ENCODE measurements at regions not wholly inside any gene's neighbourhood (a gene's known extent, or its start where the extent isn't known, plus 50 kb on each side); places are given as distances from the start of the nearest gene placed in this dataset.

GRCh38 chrX:122248681-122249080 lies 935.4 kb upstream of the GRIA3 start:
- H3K27me3 ChIP-seq = no peaks in the 10 kb centered on the region
- intact Hi-C loops (cut with DNase I) = no loop called here
- no peaks in the 10 kb centered on the region for H3K36me3 ChIP-seq
- H3K4me1 ChIP-seq (ENCODE audit: insufficient read depth) = no peaks in the 10 kb centered on the region
- DNase-seq = no peak
- H3K4me3 ChIP-seq = no peak overlapping the region
- TF ChIP-seq EP300 (IDR thresholded peaks at IDR 0.05) = no peak
- no peak for TF ChIP-seq POLR2A (IDR thresholded peaks at IDR 0.05)
- TF ChIP-seq, protein P1, sequence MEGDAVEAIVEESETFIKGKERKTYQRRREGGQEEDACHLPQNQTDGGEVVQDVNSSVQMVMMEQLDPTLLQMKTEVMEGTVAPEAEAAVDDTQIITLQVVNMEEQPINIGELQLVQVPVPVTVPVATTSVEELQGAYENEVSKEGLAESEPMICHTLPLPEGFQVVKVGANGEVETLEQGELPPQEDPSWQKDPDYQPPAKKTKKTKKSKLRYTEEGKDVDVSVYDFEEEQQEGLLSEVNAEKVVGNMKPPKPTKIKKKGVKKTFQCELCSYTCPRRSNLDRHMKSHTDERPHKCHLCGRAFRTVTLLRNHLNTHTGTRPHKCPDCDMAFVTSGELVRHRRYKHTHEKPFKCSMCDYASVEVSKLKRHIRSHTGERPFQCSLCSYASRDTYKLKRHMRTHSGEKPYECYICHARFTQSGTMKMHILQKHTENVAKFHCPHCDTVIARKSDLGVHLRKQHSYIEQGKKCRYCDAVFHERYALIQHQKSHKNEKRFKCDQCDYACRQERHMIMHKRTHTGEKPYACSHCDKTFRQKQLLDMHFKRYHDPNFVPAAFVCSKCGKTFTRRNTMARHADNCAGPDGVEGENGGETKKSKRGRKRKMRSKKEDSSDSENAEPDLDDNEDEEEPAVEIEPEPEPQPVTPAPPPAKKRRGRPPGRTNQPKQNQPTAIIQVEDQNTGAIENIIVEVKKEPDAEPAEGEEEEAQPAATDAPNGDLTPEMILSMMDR (IDR thresholded peaks at IDR 0.05) = no peak
- H3K9me3 ChIP-seq = no peaks in the 10 kb centered on the region
- no peak overlapping the region for H3K27ac ChIP-seq

GRCh38 chrX:122252454-122252853 lies 931.6 kb upstream of the GRIA3 start:
- Histone ChIP-seq H3K27ac (no peak overlapping the region), H3K4me3 (no peak overlapping the region), H3K9me3 (no peaks in the 10 kb centered on the region), H3K36me3 (no peaks in the 10 kb centered on the region), H3K27me3 (no peaks in the 10 kb centered on the region), H3K4me1 (ENCODE audit: insufficient read depth) (no peaks in the 10 kb centered on the region)
- intact Hi-C loops (cut with DNase I) = no loop called here
- TF ChIP-seq EP300 (IDR thresholded peaks at IDR 0.05) (no peak), POLR2A (IDR thresholded peaks at IDR 0.05) (no peak)
- TF ChIP-seq, protein P1 (IDR thresholded peaks at IDR 0.05) = no peak
- 61 to 75% (median 65%) methylated on average over 5 of the region's 5 CpGs for WGBS, 3 donors
- DNase-seq = no peak

- TF ChIP-seq, protein P1 (IDR thresholded peaks at IDR 0.05) = no peak
- TF ChIP-seq EP300 (IDR thresholded peaks at IDR 0.05) = no peak
- TF ChIP-seq POLR2A (IDR thresholded peaks at IDR 0.05) = no peak
- DNase-seq = no peak
- Histone ChIP-seq H3K27me3 (no peaks in the 10 kb centered on the region), H3K4me1 (ENCODE audit: insufficient read depth) (no peaks in the 10 kb centered on the region), H3K27ac (no peak overlapping the region), H3K9me3 (no peaks in the 10 kb centered on the region), H3K36me3 (no peaks in the 10 kb centered on the region), H3K4me3 (no peak overlapping the region)
- intact Hi-C loops (cut with DNase I) = no loop called here
These were observed 915.7 kb upstream of the GRIA3 start for GRCh38 chrX:122268353-122268752.

DNA sequence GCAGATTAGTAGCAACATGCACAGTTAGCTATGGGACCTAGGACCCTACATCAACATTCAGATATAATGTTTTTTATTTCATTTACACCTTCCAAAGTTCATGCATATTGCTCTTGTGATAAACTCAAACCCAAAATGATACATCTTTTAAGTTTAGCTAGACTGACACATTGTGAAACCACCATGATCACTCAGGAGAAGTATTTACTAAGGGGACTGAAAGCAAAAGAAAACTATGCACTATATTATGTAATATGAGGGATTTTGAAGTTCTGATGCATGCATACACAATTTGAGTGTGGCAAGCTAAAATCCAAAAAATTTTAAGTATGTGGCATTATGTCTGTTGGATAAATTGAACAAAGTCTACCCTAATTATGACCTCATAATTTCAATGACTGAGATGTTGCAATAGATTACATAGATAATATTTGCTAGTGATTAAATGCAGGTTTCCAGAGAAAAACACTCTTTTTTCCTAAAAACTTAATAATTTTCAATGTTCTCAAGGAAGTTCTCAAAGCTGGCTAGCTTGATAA lies 914.8 kb upstream of the GRIA3 start:
- H3K4me3 ChIP-seq = no peak overlapping the region
- no peak overlapping the region for H3K27ac ChIP-seq
- H3K4me1 ChIP-seq (ENCODE audit: insufficient read depth) = no peaks in the 10 kb centered on the region
- DNase-seq = no peak
- no peaks in the 10 kb centered on the region for H3K36me3 ChIP-seq
- intact Hi-C loops (cut with DNase I) = no loop called here
- no peaks in the 10 kb centered on the region for H3K27me3 ChIP-seq
- H3K9me3 ChIP-seq = no peaks in the 10 kb centered on the region
- TF ChIP-seq, protein P1 (IDR thresholded peaks at IDR 0.05) = no peak
- no peak for TF ChIP-seq POLR2A (IDR thresholded peaks at IDR 0.05)
- no peak for TF ChIP-seq EP300 (IDR thresholded peaks at IDR 0.05)

All from ovary (tissue), 7 donors.